Skeletal muscle cell (primary cell): ENCODE measurements at regions not wholly inside any gene's neighbourhood (a gene's known extent, or its start where the extent isn't known, plus 50 kb on each side); places are given as distances from the start of the nearest gene placed in this dataset.

ENCODE experiments used
- DNase-seq: peaks from one replicate; pipeline ENCODE4 v3.0.0-alpha.2; 2010; ENCODE audit warnings: low read depth
- H3K4me3 ChIP-seq: 2 replicates; pipeline ENCODE4 v1.5.1; 2011; ENCODE audit warnings: low read depth, mild to moderate bottlenecking, control low read depth, low read length, moderate library complexity

- DNase-seq, result no peak
- H3K4me3 ChIP-seq, result no peak overlapping the region
Observed at GRCh38 chr16:9184354-9184690, 92.9 kb downstream of the HAPSTR1 start.

- DNase-seq, result no peak
- H3K4me3 ChIP-seq, result no peak overlapping the region
Observed at GRCh38 chr16:9185381-9185780, 93.9 kb downstream of the HAPSTR1 start.

- no peak for DNase-seq
- no peak overlapping the region for H3K4me3 ChIP-seq
Observed at GRCh38 chr16:9186061-9186460, 94.6 kb downstream of the HAPSTR1 start.

- DNase-seq, result no peak
- H3K4me3 ChIP-seq, result no peak overlapping the region
Observed at GRCh38 chr16:9188721-9189120, 97.3 kb downstream of the HAPSTR1 start.

GRCh38 chr16:9191274-9191850 lies 99.9 kb downstream of the HAPSTR1 start:
- no peak overlapping the region for H3K4me3 ChIP-seq
- DNase-seq, result no peak

GRCh38 chr16:9192746-9193145 lies 101.3 kb downstream of the HAPSTR1 start:
- no peak for DNase-seq
- H3K4me3 ChIP-seq, result no peak overlapping the region

- no peak overlapping the region for H3K4me3 ChIP-seq
- DNase-seq, result no peak
Observed at GRCh38 chr16:9195287-9195686, 103.8 kb downstream of the HAPSTR1 start.

- no peak for DNase-seq
- H3K4me3 ChIP-seq, result no peak overlapping the region
Observed at GRCh38 chr16:9197957-9198661, 106.7 kb downstream of the HAPSTR1 start.

GRCh38 chr16:9199311-9199710 lies 107.9 kb downstream of the HAPSTR1 start:
- DNase-seq, result no peak
- H3K4me3 ChIP-seq, result no peak overlapping the region

- H3K4me3 ChIP-seq, result no peak overlapping the region
- no peak for DNase-seq
Observed at GRCh38 chr16:9199751-9200150, 108.3 kb downstream of the HAPSTR1 start.

- no peak for DNase-seq
- no peak overlapping the region for H3K4me3 ChIP-seq
Observed at GRCh38 chr16:9203956-9204355, 112.5 kb downstream of the HAPSTR1 start.

GRCh38 chr16:9205661-9206060 lies 114.2 kb downstream of the HAPSTR1 start:
- no peak for DNase-seq
- no peak overlapping the region for H3K4me3 ChIP-seq

- DNase-seq, result no peak
- H3K4me3 ChIP-seq, result no peak overlapping the region
Observed at GRCh38 chr16:9206156-9206555, 114.7 kb downstream of the HAPSTR1 start.

GRCh38 chr16:9212621-9213020 lies 121.2 kb downstream of the HAPSTR1 start:
- DNase-seq, result no peak
- H3K4me3 ChIP-seq, result no peak overlapping the region

- no peak overlapping the region for H3K4me3 ChIP-seq
- DNase-seq, result no peak
Observed at GRCh38 chr16:9219813-9220212, 128.4 kb downstream of the HAPSTR1 start.

GRCh38 chr16:9225527-9226316 lies 134.3 kb downstream of the HAPSTR1 start:
- no peak overlapping the region for H3K4me3 ChIP-seq
- DNase-seq, result no peak

- DNase-seq, result no peak
- H3K4me3 ChIP-seq, result no peak overlapping the region
Observed at GRCh38 chr16:9226924-9227323, 135.5 kb downstream of the HAPSTR1 start.

- H3K4me3 ChIP-seq, result no peak overlapping the region
- no peak for DNase-seq
Observed at GRCh38 chr16:9231039-9231438, 139.6 kb downstream of the HAPSTR1 start.

- no peak for DNase-seq
Observed at GRCh38 chr16:9232102-9232770, 140.8 kb downstream of the HAPSTR1 start.

GRCh38 chr16:9235867-9236266 lies 144.4 kb downstream of the HAPSTR1 start:
- no peak for DNase-seq
- H3K4me3 ChIP-seq, result no peak overlapping the region

More at GRCh38 chr16:9232102-9232770, 140.8 kb downstream of the HAPSTR1 start:
- H3K4me3 ChIP-seq, result no peak overlapping the region
